ENCODE measurements at regions not wholly inside any gene's neighbourhood (a gene's known extent, or its start where the extent isn't known, plus 50 kb on each side); places are given as distances from the start of the nearest gene placed in this dataset.
A peak's percentile ranks its signal among the peaks of the same experiment; 100 is the strongest.
"Not testable (repeated sequence)": the region's sequence is repeated elsewhere in the genome, so short reads cannot be mapped to it uniquely, and the experiment has no call there.

GRCh38 chr1:184192796-184193195 lies 141.3 kb downstream of the TSEN15 start:
- H3K27me3 Mint-ChIP-seq: peaks cover 19% of the 10 kb centered on the region
- no peak overlapping the region for H3K4me3 Mint-ChIP-seq
- no peaks in the 10 kb centered on the region for H3K4me1 Mint-ChIP-seq
- no peak for ATAC-seq (replicated peaks)
- H3K36me3 Mint-ChIP-seq (ENCODE audit: low read depth): no peaks in the 10 kb centered on the region
- no peaks in the 10 kb centered on the region for H3K9me3 Mint-ChIP-seq
- H3K27ac Mint-ChIP-seq: no peak overlapping the region

- no peak for ATAC-seq (replicated peaks)
- Mint-ChIP-seq H3K36me3 (ENCODE audit: low read depth) (no peaks in the 10 kb centered on the region), H3K4me1 (no peaks in the 10 kb centered on the region), H3K27me3 (peaks cover 18% of the 10 kb centered on the region), H3K9me3 (no peaks in the 10 kb centered on the region), H3K27ac (no peak overlapping the region), H3K4me3 (no peak overlapping the region)
Measured at GRCh38 chr1:184193451-184193850, 141.9 kb downstream of the TSEN15 start.

GRCh38 chr1:184194236-184194635 lies 142.7 kb downstream of the TSEN15 start:
- H3K4me1 Mint-ChIP-seq: no peaks in the 10 kb centered on the region
- peaks cover 14% of the 10 kb centered on the region for H3K27me3 Mint-ChIP-seq
- no peak overlapping the region for H3K27ac Mint-ChIP-seq
- no peaks in the 10 kb centered on the region for H3K9me3 Mint-ChIP-seq
- no peak overlapping the region for H3K4me3 Mint-ChIP-seq
- no peak for ATAC-seq (replicated peaks)
- H3K36me3 Mint-ChIP-seq (ENCODE audit: low read depth): no peaks in the 10 kb centered on the region

GRCh38 chr1:184195722-184196121 lies 144.2 kb downstream of the TSEN15 start:
- not testable (repeated sequence) for H3K27me3 Mint-ChIP-seq; ATAC-seq (replicated peaks); H3K4me3 Mint-ChIP-seq; H3K9me3 Mint-ChIP-seq; H3K36me3 Mint-ChIP-seq (ENCODE audit: low read depth); H3K4me1 Mint-ChIP-seq; H3K27ac Mint-ChIP-seq

GRCh38 chr1:184197831-184198230 lies 146.3 kb downstream of the TSEN15 start:
- no peak overlapping the region for H3K27ac Mint-ChIP-seq
- no peak overlapping the region for H3K4me3 Mint-ChIP-seq
- no peaks in the 10 kb centered on the region for H3K4me1 Mint-ChIP-seq
- peaks cover 14% of the 10 kb centered on the region for H3K27me3 Mint-ChIP-seq
- H3K36me3 Mint-ChIP-seq (ENCODE audit: low read depth): no peaks in the 10 kb centered on the region
- ATAC-seq (replicated peaks): no peak
- no peaks in the 10 kb centered on the region for H3K9me3 Mint-ChIP-seq

- Mint-ChIP-seq H3K9me3 (no peaks in the 10 kb centered on the region), H3K27ac (no peak overlapping the region), H3K4me3 (no peak overlapping the region), H3K4me1 (no peaks in the 10 kb centered on the region), H3K27me3 (peaks cover 8% of the 10 kb centered on the region), H3K36me3 (ENCODE audit: low read depth) (no peaks in the 10 kb centered on the region)
- peak; percentile 19 for ATAC-seq (replicated peaks)
Measured at GRCh38 chr1:184199036-184199435, 147.5 kb downstream of the TSEN15 start.

- no peak overlapping the region for H3K27ac Mint-ChIP-seq
- ATAC-seq (replicated peaks): no peak
- H3K4me3 Mint-ChIP-seq: no peak overlapping the region
- H3K9me3 Mint-ChIP-seq: no peaks in the 10 kb centered on the region
- H3K4me1 Mint-ChIP-seq: no peaks in the 10 kb centered on the region
- peaks cover 8% of the 10 kb centered on the region for H3K27me3 Mint-ChIP-seq
- no peaks in the 10 kb centered on the region for H3K36me3 Mint-ChIP-seq (ENCODE audit: low read depth)
Measured at GRCh38 chr1:184199438-184200085, 148.0 kb downstream of the TSEN15 start.

GRCh38 chr1:184208622-184209021 lies 157.1 kb downstream of the TSEN15 start:
- Mint-ChIP-seq H3K9me3 (no peaks in the 10 kb centered on the region), H3K27me3 (peaks cover 9% of the 10 kb centered on the region), H3K36me3 (ENCODE audit: low read depth) (no peaks in the 10 kb centered on the region), H3K27ac (no peak overlapping the region), H3K4me3 (no peak overlapping the region), H3K4me1 (no peaks in the 10 kb centered on the region)
- ATAC-seq (replicated peaks): no peak

GRCh38 chr1:184210031-184210430 lies 158.5 kb downstream of the TSEN15 start:
- Mint-ChIP-seq H3K27me3 (peaks cover 9% of the 10 kb centered on the region), H3K4me1 (no peaks in the 10 kb centered on the region), H3K36me3 (ENCODE audit: low read depth) (no peaks in the 10 kb centered on the region), H3K4me3 (no peak overlapping the region), H3K9me3 (no peaks in the 10 kb centered on the region), H3K27ac (no peak overlapping the region)
- no peak for ATAC-seq (replicated peaks)

GRCh38 chr1:184210862-184211261 lies 159.3 kb downstream of the TSEN15 start:
- no peaks in the 10 kb centered on the region for H3K36me3 Mint-ChIP-seq (ENCODE audit: low read depth)
- no peak overlapping the region for H3K4me3 Mint-ChIP-seq
- no peak overlapping the region for H3K27ac Mint-ChIP-seq
- no peak for ATAC-seq (replicated peaks)
- H3K27me3 Mint-ChIP-seq: peaks cover 9% of the 10 kb centered on the region
- H3K9me3 Mint-ChIP-seq: no peaks in the 10 kb centered on the region
- H3K4me1 Mint-ChIP-seq: no peaks in the 10 kb centered on the region

- Mint-ChIP-seq H3K4me1 (no peaks in the 10 kb centered on the region), H3K4me3 (no peak overlapping the region), H3K27ac (no peak overlapping the region), H3K9me3 (no peaks in the 10 kb centered on the region), H3K27me3 (peaks cover 11% of the 10 kb centered on the region), H3K36me3 (ENCODE audit: low read depth) (no peaks in the 10 kb centered on the region)
- ATAC-seq (replicated peaks): no peak
Measured at GRCh38 chr1:184212649-184213314, 161.3 kb downstream of the TSEN15 start.

- Mint-ChIP-seq H3K4me1 (no peaks in the 10 kb centered on the region), H3K27ac (no peak overlapping the region), H3K9me3 (no peaks in the 10 kb centered on the region), H3K27me3 (peaks cover 6% of the 10 kb centered on the region), H3K4me3 (no peak overlapping the region), H3K36me3 (ENCODE audit: low read depth) (no peaks in the 10 kb centered on the region)
- no peak for ATAC-seq (replicated peaks)
Measured at GRCh38 chr1:184214128-184214527, 162.6 kb downstream of the TSEN15 start.

- no peaks in the 10 kb centered on the region for H3K9me3 Mint-ChIP-seq
- peaks cover 6% of the 10 kb centered on the region for H3K27me3 Mint-ChIP-seq
- H3K4me3 Mint-ChIP-seq: no peak overlapping the region
- H3K36me3 Mint-ChIP-seq (ENCODE audit: low read depth): no peaks in the 10 kb centered on the region
- ATAC-seq (replicated peaks): no peak
- no peaks in the 10 kb centered on the region for H3K4me1 Mint-ChIP-seq
- no peak overlapping the region for H3K27ac Mint-ChIP-seq
Measured at GRCh38 chr1:184215274-184215925, 163.9 kb downstream of the TSEN15 start.

GRCh38 chr1:184218458-184219075 lies 167.0 kb downstream of the TSEN15 start:
- Mint-ChIP-seq H3K4me3 (no peak overlapping the region), H3K27ac (no peak overlapping the region), H3K27me3 (peaks cover 6% of the 10 kb centered on the region), H3K36me3 (ENCODE audit: low read depth) (no peaks in the 10 kb centered on the region), H3K9me3 (no peaks in the 10 kb centered on the region), H3K4me1 (no peaks in the 10 kb centered on the region)
- ATAC-seq (replicated peaks): no peak

GRCh38 chr1:184219414-184219813 lies 167.4 kb upstream of the C1orf21 start:
- no peaks in the 10 kb centered on the region for H3K4me1 Mint-ChIP-seq
- H3K9me3 Mint-ChIP-seq: no peaks in the 10 kb centered on the region
- no peaks in the 10 kb centered on the region for H3K36me3 Mint-ChIP-seq (ENCODE audit: low read depth)
- no peak overlapping the region for H3K27ac Mint-ChIP-seq
- ATAC-seq (replicated peaks): no peak
- H3K27me3 Mint-ChIP-seq: peaks cover 6% of the 10 kb centered on the region
- H3K4me3 Mint-ChIP-seq: no peak overlapping the region

Measured in activated T-helper 17 cell treated with anti-CD3 and anti-CD28 coated beads, Interleukin-2, amount 50 U/mL, for 72 hours (primary cell).